Activated CD8-positive, alpha-beta T cell treated with anti-CD3 and anti-CD28 coated beads for 36 hours (primary cell): ENCODE measurements at regions not wholly inside any gene's neighbourhood (a gene's known extent, or its start where the extent isn't known, plus 50 kb on each side); places are given as distances from the start of the nearest gene placed in this dataset.
"Not testable (repeated sequence)": the region's sequence is repeated elsewhere in the genome, so short reads cannot be mapped to it uniquely, and the experiment has no call there.

ENCODE experiments used
- ATAC-seq: fragments of 200-7000 bp; cut with Tn5 transposase; one replicate; pipeline ENCODE4 v1.10.0; 2021; ENCODE audit warnings: mild to moderate bottlenecking, moderate library complexity
- CTCF ChIA-PET: fragments of 350-600 bp; sonication (Branson Sonifier 250); formaldehyde crosslinking; loops from one replicate; lab custom pipeline; 2021; ENCODE audit warnings: antibody characterized with exemption; lab: Charles Lee
- POLR2A ChIA-PET: fragments of 350-600 bp; sonication (Branson Sonifier 250); formaldehyde crosslinking; loops from one replicate; lab custom pipeline; 2021; ENCODE audit warnings: antibody characterized with exemption; lab: Charles Lee
- DNase-seq: peaks from one replicate; pipeline ENCODE4 v3.0.0-alpha.2; 2020
- H3K27ac Mint-ChIP-seq: one replicate; pipeline ENCODE4 v1.8.0; 2021; ENCODE audit warnings: mild to moderate bottlenecking, mixed read lengths
- H3K27me3 Mint-ChIP-seq: one replicate; pipeline ENCODE4 v1.8.0; 2021; ENCODE audit warnings: mixed read lengths
- H3K36me3 Mint-ChIP-seq: one replicate; pipeline ENCODE4 v1.8.0; 2021; ENCODE audit warnings: low read depth, mixed read lengths
- H3K4me1 Mint-ChIP-seq: one replicate; pipeline ENCODE4 v1.8.0; 2021; ENCODE audit warnings: low read depth, mixed read lengths
- H3K4me3 Mint-ChIP-seq: one replicate; pipeline ENCODE4 v1.8.0; 2021; ENCODE audit warnings: mild to moderate bottlenecking, moderate library complexity, mixed read lengths
- H3K9me3 Mint-ChIP-seq: one replicate; pipeline ENCODE4 v1.8.0; 2021; ENCODE audit warnings: mixed read lengths
- CTCF ChIP-seq: fragments of 200-600 bp; IDR thresholded peaks from one replicate; pipeline ENCODE4 v1.8.0; 2022; ENCODE audit warnings: antibody characterized with exemption, mild to moderate bottlenecking
- intact Hi-C: fragments of 100-400 bp; cut with micrococcal nuclease; formaldehyde crosslinking; loops from one replicate; pipeline ENCODE4 v1.10.0; 2022

GRCh38 chr14:35174342-35174741 is 52.0 kb downstream of the PRORP start:
- DNase-seq = no peak
- intact Hi-C loops = no loop called here
- ChIA-PET CTCF (no interaction called here), POLR2A (interaction anchor here (0.8 kb wide), 1 partner anchor 10 kb away, joined by 3 read pairs; no protein-coding TSS in a partner anchor)
- Mint-ChIP-seq H3K4me1 (peaks cover 3% of the 10 kb centered on the region), H3K27ac (no peak overlapping the region), H3K36me3 (peaks cover 29% of the 10 kb centered on the region), H3K4me3 (no peak overlapping the region), H3K9me3 (peaks cover 1% of the 10 kb centered on the region), H3K27me3 (no peaks in the 10 kb centered on the region)
- ATAC-seq = no peak
- TF ChIP-seq CTCF = no peak

GRCh38 chr14:35180179-35180578 is 57.8 kb downstream of the PRORP start:
- DNase-seq (no peak), ATAC-seq (no peak)
- CTCF ChIA-PET = interaction anchor here (1.2 kb wide), 1 partner anchor 35 kb away, joined by 4 read pairs; no protein-coding TSS in a partner anchor
- no peak overlapping the region for H3K27ac Mint-ChIP-seq
- intact Hi-C loops = no loop called here
- no peak overlapping the region for H3K4me3 Mint-ChIP-seq
- POLR2A ChIA-PET = no interaction called here
- H3K27me3 Mint-ChIP-seq = no peaks in the 10 kb centered on the region
- peaks cover 13% of the 10 kb centered on the region for H3K36me3 Mint-ChIP-seq
- peaks cover 3% of the 10 kb centered on the region for H3K4me1 Mint-ChIP-seq
- no peak for TF ChIP-seq CTCF
- no peaks in the 10 kb centered on the region for H3K9me3 Mint-ChIP-seq

GRCh38 chr14:35184891-35185290 is 62.5 kb downstream of the PRORP start:
- H3K9me3 Mint-ChIP-seq, ATAC-seq, H3K27ac Mint-ChIP-seq, H3K27me3 Mint-ChIP-seq, H3K4me3 Mint-ChIP-seq, DNase-seq, intact Hi-C loops, H3K4me1 Mint-ChIP-seq: not testable (repeated sequence)
- ChIA-PET CTCF (interaction anchor here (1.2 kb wide), 1 partner anchor 44 kb away, joined by 3 read pairs; no protein-coding TSS in a partner anchor), POLR2A (interaction anchor here (0.9 kb wide), 1 partner anchor 11 kb away, joined by 3 read pairs; no protein-coding TSS in a partner anchor)
- H3K36me3 Mint-ChIP-seq = peaks cover 14% of the 10 kb centered on the region

- Mint-ChIP-seq H3K4me3 (no peak overlapping the region), H3K27me3 (no peaks in the 10 kb centered on the region), H3K9me3 (no peaks in the 10 kb centered on the region), H3K27ac (no peak overlapping the region), H3K4me1 (peaks cover 4% of the 10 kb centered on the region), H3K36me3 (peaks cover 32% of the 10 kb centered on the region)
- no peak for TF ChIP-seq CTCF
- ChIA-PET POLR2A (interaction anchor here (0.6 kb wide), 1 partner anchor 186 kb away, joined by 3 read pairs; no protein-coding TSS in a partner anchor), CTCF (no interaction called here)
- ATAC-seq (no peak), DNase-seq (no peak)
- intact Hi-C loops = no loop called here
These were observed 67.1 kb downstream of the PRORP start for GRCh38 chr14:35189422-35189821.

GRCh38 chr14:35193161-35193560 is 70.8 kb downstream of the PRORP start:
- ChIA-PET CTCF (interaction anchor here (0.6 kb wide), 1 partner anchor 74 kb away, joined by 3 read pairs; no protein-coding TSS in a partner anchor), POLR2A (interaction anchor here (0.7 kb wide), 1 partner anchor 10 kb away, joined by 3 read pairs; no protein-coding TSS in a partner anchor)
- H3K36me3 Mint-ChIP-seq = peaks cover 24% of the 10 kb centered on the region
- H3K27ac Mint-ChIP-seq = no peak overlapping the region
- H3K9me3 Mint-ChIP-seq = no peaks in the 10 kb centered on the region
- DNase-seq (no peak), ATAC-seq (no peak)
- H3K4me1 Mint-ChIP-seq = peaks cover 20% of the 10 kb centered on the region
- H3K27me3 Mint-ChIP-seq = no peaks in the 10 kb centered on the region
- no peak overlapping the region for H3K4me3 Mint-ChIP-seq
- TF ChIP-seq CTCF = no peak
- intact Hi-C loops = no loop called here

- POLR2A ChIA-PET, H3K27ac Mint-ChIP-seq, CTCF ChIA-PET, DNase-seq, ATAC-seq, H3K9me3 Mint-ChIP-seq, H3K27me3 Mint-ChIP-seq, H3K4me3 Mint-ChIP-seq, intact Hi-C loops: not testable (repeated sequence)
- Mint-ChIP-seq H3K36me3 (peaks cover 24% of the 10 kb centered on the region), H3K4me1 (peaks cover 21% of the 10 kb centered on the region)
These were observed 71.8 kb downstream of the PRORP start for GRCh38 chr14:35194183-35194582.
